A673 (cell line): ENCODE measurements at regions not wholly inside any gene's neighbourhood (a gene's known extent, or its start where the extent isn't known, plus 50 kb on each side); places are given as distances from the start of the nearest gene placed in this dataset.

ENCODE experiments used
- EZH2 ChIP-seq: fragments of 200-600 bp; sonication (generic); IDR thresholded peaks from 2 replicates; pipeline ENCODE4 v1.6.1; 2017; ENCODE audit warnings: borderline replicate concordance, low read depth, mild to moderate bottlenecking, mixed read lengths, antibody characterized with exemption, low read length; ENCODE audit not compliant: poor library complexity, severe bottlenecking
- TF ChIP-seq, protein P1 (sequence below): fragments of 300-800, 200-600 bp; sonication (generic); conservative IDR thresholded peaks from 2 replicates; pipeline ENCODE4 v1.5.1; 2017; ENCODE audit warnings: low read depth, mild to moderate bottlenecking, antibody characterized with exemption, low read length, moderate library complexity, mixed read lengths

DNA sequence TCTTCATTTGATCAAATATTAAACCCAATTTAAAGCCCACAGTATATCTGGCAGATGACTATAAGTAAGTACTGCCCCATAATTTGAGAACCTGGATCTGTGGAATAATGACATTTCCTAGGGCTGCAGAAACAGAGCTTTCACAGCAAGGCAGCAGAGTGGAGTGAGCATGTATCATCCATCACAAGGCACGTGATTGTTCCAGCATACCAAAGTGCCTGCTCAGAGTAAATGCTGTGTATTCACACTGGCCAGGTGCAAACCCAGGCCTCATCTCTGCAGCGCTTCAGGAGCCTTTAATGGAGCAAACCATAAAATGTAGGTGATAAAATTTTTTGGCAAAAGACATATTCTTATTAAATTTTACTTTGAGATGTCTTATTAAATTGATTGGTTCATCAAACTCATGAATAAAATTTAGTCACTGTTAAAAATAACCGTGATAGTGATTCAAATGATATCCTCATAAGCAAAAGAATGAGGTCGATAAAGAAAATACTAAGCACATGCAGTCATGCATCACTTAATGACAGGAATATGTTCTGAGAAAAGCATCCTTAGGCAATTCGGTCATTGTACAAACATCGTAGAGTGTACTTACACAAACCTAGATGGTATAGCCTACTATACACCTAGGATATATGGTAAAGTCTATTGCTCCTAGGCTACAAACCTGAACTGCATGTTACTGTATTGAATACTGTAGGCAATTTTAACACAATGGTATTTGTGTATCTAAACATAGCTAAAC is 99.3 kb upstream of the SLC24A5 start:
- TF ChIP-seq, protein P1, sequence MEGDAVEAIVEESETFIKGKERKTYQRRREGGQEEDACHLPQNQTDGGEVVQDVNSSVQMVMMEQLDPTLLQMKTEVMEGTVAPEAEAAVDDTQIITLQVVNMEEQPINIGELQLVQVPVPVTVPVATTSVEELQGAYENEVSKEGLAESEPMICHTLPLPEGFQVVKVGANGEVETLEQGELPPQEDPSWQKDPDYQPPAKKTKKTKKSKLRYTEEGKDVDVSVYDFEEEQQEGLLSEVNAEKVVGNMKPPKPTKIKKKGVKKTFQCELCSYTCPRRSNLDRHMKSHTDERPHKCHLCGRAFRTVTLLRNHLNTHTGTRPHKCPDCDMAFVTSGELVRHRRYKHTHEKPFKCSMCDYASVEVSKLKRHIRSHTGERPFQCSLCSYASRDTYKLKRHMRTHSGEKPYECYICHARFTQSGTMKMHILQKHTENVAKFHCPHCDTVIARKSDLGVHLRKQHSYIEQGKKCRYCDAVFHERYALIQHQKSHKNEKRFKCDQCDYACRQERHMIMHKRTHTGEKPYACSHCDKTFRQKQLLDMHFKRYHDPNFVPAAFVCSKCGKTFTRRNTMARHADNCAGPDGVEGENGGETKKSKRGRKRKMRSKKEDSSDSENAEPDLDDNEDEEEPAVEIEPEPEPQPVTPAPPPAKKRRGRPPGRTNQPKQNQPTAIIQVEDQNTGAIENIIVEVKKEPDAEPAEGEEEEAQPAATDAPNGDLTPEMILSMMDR, result no peak
- TF ChIP-seq EZH2, result no peak
